ENCODE measurements at regions not wholly inside any gene's neighbourhood (a gene's known extent, or its start where the extent isn't known, plus 50 kb on each side); places are given as distances from the start of the nearest gene placed in this dataset.

DNA sequence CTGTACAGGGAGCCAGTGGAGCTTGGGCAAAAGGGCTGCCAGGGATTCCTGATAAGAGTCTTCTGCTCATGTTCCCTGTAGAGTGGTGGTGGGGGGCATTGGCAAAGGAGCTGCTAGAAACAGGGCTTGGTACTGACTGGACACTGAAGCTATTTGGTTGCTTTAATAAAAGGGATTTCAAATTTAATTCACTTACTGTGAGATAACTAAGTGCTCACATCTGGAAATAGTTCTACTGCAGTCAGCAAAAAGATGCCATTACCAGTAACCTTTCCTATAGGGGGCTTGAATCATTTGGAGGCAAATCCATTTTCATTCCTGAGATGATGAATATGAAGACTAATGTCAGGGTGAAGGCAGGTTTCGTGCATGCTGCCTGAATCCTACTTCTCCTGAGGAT, 94.3 kb upstream of the DOCK10 start (continued):
- TF ChIP-seq ZNF175 (tag by site-specific recombination; IDR thresholded peaks at IDR 0.05): no peak
- TF ChIP-seq ZNF785 (tag by site-specific recombination; IDR thresholded peaks at IDR 0.05): no peak
- TF ChIP-seq ZNF558 (tag by site-specific recombination; IDR thresholded peaks at IDR 0.05): no peak
- TF ChIP-seq HOXA7 (CRISPR knock-in tag; IDR thresholded peaks at IDR 0.05; ENCODE audit: borderline replicate concordance): no peak
- no peak for TF ChIP-seq ZNF311 (tag by site-specific recombination; IDR thresholded peaks at IDR 0.05; ENCODE audit: borderline replicate concordance)
- TF ChIP-seq, protein P1, sequence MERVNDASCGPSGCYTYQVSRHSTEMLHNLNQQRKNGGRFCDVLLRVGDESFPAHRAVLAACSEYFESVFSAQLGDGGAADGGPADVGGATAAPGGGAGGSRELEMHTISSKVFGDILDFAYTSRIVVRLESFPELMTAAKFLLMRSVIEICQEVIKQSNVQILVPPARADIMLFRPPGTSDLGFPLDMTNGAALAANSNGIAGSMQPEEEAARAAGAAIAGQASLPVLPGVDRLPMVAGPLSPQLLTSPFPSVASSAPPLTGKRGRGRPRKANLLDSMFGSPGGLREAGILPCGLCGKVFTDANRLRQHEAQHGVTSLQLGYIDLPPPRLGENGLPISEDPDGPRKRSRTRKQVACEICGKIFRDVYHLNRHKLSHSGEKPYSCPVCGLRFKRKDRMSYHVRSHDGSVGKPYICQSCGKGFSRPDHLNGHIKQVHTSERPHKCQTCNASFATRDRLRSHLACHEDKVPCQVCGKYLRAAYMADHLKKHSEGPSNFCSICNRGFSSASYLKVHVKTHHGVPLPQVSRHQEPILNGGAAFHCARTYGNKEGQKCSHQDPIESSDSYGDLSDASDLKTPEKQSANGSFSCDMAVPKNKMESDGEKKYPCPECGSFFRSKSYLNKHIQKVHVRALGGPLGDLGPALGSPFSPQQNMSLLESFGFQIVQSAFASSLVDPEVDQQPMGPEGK (tag by site-specific recombination; IDR thresholded peaks at IDR 0.05): no peak
- TF ChIP-seq, protein P2, sequence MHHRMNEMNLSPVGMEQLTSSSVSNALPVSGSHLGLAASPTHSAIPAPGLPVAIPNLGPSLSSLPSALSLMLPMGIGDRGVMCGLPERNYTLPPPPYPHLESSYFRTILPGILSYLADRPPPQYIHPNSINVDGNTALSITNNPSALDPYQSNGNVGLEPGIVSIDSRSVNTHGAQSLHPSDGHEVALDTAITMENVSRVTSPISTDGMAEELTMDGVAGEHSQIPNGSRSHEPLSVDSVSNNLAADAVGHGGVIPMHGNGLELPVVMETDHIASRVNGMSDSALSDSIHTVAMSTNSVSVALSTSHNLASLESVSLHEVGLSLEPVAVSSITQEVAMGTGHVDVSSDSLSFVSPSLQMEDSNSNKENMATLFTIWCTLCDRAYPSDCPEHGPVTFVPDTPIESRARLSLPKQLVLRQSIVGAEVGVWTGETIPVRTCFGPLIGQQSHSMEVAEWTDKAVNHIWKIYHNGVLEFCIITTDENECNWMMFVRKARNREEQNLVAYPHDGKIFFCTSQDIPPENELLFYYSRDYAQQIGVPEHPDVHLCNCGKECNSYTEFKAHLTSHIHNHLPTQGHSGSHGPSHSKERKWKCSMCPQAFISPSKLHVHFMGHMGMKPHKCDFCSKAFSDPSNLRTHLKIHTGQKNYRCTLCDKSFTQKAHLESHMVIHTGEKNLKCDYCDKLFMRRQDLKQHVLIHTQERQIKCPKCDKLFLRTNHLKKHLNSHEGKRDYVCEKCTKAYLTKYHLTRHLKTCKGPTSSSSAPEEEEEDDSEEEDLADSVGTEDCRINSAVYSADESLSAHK (tag by site-specific recombination; IDR thresholded peaks at IDR 0.05): no peak

DNA sequence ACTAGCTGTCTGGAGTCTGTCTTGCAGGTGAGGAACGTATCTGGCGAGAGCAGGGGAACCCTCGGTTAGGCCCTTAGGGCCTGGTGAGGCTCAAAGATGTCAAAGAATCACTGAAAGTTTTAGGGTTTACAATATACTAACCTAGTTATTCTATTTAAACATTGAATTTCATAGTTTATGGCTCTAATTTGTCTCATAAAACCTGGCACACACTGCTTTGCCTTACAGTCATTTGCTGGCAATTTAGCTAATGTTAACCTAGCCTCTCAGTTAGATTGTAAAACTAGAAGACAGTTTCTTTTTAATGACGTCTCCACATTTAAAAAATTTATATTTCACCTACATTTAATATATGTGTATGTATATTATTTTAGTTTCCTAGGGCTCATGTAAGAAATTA, 89.6 kb upstream of the DOCK10 start:
- Histone ChIP-seq H3K27ac (ENCODE audit: extremely low read depth, low read depth, low read length) (no peak overlapping the region), H3K36me3 (ENCODE audit: control insufficient read depth in 2 of 2, insufficient read depth in 1 of 2, low read length in 2 of 2) (no peaks in the 10 kb centered on the region), H3K9me3 (ENCODE audit: control insufficient read depth, insufficient read depth, low read depth, low read length) (no peaks in the 10 kb centered on the region), H3K4me3 (ENCODE audit: low read depth, low read length) (no peak overlapping the region), H3K4me1 (ENCODE audit: control insufficient read depth, insufficient read depth, low read length) (no peaks in the 10 kb centered on the region)
- ChIA-PET POLR2A (no interaction called here), CTCF (interaction anchor here (0.6 to 1.5 kb wide), 3 partner anchors 9 to 528 kb away, joined by 4 to 7 read pairs (median 5); no protein-coding TSS in a partner anchor)
- TF ChIP-seq ZNF623 (tag by site-specific recombination; IDR thresholded peaks at IDR 0.05) (no peak), GLI2 (tag by site-specific recombination; IDR thresholded peaks at IDR 0.05; ENCODE audit: borderline replicate concordance, low read depth) (no peak)
- TF ChIP-seq, protein P3, sequence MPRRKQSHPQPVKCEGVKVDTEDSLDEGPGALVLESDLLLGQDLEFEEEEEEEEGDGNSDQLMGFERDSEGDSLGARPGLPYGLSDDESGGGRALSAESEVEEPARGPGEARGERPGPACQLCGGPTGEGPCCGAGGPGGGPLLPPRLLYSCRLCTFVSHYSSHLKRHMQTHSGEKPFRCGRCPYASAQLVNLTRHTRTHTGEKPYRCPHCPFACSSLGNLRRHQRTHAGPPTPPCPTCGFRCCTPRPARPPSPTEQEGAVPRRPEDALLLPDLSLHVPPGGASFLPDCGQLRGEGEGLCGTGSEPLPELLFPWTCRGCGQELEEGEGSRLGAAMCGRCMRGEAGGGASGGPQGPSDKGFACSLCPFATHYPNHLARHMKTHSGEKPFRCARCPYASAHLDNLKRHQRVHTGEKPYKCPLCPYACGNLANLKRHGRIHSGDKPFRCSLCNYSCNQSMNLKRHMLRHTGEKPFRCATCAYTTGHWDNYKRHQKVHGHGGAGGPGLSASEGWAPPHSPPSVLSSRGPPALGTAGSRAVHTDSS (tag by site-specific recombination; IDR thresholded peaks at IDR 0.05): no peak
- TF ChIP-seq, protein P4, sequence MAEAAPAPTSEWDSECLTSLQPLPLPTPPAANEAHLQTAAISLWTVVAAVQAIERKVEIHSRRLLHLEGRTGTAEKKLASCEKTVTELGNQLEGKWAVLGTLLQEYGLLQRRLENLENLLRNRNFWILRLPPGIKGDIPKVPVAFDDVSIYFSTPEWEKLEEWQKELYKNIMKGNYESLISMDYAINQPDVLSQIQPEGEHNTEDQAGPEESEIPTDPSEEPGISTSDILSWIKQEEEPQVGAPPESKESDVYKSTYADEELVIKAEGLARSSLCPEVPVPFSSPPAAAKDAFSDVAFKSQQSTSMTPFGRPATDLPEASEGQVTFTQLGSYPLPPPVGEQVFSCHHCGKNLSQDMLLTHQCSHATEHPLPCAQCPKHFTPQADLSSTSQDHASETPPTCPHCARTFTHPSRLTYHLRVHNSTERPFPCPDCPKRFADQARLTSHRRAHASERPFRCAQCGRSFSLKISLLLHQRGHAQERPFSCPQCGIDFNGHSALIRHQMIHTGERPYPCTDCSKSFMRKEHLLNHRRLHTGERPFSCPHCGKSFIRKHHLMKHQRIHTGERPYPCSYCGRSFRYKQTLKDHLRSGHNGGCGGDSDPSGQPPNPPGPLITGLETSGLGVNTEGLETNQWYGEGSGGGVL (tag by site-specific recombination; IDR thresholded peaks at IDR 0.05): no peak
- TF ChIP-seq, protein P5, sequence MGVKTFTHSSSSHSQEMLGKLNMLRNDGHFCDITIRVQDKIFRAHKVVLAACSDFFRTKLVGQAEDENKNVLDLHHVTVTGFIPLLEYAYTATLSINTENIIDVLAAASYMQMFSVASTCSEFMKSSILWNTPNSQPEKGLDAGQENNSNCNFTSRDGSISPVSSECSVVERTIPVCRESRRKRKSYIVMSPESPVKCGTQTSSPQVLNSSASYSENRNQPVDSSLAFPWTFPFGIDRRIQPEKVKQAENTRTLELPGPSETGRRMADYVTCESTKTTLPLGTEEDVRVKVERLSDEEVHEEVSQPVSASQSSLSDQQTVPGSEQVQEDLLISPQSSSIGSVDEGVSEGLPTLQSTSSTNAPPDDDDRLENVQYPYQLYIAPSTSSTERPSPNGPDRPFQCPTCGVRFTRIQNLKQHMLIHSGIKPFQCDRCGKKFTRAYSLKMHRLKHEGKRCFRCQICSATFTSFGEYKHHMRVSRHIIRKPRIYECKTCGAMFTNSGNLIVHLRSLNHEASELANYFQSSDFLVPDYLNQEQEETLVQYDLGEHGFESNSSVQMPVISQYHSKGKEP (tag by site-specific recombination; IDR thresholded peaks at IDR 0.05): no peak

DNA sequence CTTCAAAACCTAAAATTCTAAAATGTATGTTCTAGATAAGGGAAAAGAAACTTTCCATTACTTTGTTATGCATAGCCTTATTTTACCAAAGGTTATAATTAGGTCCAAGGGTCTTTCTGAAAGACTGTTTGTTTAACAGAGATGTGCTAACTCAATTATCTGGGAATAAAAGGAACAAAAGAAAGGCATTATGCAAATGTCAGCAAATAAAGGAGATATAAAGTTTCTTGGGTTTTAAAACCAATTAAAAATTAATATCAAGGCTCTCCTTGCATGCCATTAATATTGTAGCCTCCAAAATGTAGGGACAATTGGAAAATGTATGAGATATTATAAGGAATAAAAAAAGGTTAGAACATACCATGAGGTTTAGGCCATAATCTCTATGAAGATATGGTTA, 87.8 kb upstream of the DOCK10 start:
- H3K4me1 ChIP-seq (ENCODE audit: control insufficient read depth, insufficient read depth, low read length): no peaks in the 10 kb centered on the region
- no peak overlapping the region for H3K27ac ChIP-seq (ENCODE audit: extremely low read depth, low read depth, low read length)
- ChIA-PET POLR2A (no interaction called here), CTCF (no interaction called here)
- H3K4me3 ChIP-seq (ENCODE audit: low read depth, low read length): no peak overlapping the region
- H3K36me3 ChIP-seq (ENCODE audit: control insufficient read depth in 2 of 2, insufficient read depth in 1 of 2, low read length in 2 of 2): no peaks in the 10 kb centered on the region
- H3K9me3 ChIP-seq (ENCODE audit: control insufficient read depth, insufficient read depth, low read depth, low read length): no peaks in the 10 kb centered on the region
- TF ChIP-seq, protein P6, sequence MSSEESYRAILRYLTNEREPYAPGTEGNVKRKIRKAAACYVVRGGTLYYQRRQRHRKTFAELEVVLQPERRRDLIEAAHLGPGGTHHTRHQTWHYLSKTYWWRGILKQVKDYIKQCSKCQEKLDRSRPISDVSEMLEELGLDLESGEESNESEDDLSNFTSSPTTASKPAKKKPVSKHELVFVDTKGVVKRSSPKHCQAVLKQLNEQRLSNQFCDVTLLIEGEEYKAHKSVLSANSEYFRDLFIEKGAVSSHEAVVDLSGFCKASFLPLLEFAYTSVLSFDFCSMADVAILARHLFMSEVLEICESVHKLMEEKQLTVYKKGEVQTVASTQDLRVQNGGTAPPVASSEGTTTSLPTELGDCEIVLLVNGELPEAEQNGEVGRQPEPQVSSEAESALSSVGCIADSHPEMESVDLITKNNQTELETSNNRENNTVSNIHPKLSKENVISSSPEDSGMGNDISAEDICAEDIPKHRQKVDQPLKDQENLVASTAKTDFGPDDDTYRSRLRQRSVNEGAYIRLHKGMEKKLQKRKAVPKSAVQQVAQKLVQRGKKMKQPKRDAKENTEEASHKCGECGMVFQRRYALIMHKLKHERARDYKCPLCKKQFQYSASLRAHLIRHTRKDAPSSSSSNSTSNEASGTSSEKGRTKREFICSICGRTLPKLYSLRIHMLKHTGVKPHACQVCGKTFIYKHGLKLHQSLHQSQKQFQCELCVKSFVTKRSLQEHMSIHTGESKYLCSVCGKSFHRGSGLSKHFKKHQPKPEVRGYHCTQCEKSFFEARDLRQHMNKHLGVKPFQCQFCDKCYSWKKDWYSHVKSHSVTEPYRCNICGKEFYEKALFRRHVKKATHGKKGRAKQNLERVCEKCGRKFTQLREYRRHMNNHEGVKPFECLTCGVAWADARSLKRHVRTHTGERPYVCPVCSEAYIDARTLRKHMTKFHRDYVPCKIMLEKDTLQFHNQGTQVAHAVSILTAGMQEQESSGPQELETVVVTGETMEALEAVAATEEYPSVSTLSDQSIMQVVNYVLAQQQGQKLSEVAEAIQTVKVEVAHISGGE (tag by site-specific recombination; conservative IDR thresholded peaks at IDR 0.05; ENCODE audit: low read depth): no peak
- no peak for TF ChIP-seq ZNF248 (tag by site-specific recombination; IDR thresholded peaks at IDR 0.05)
- no peak for TF ChIP-seq ZNF10 (tag by site-specific recombination; IDR thresholded peaks at IDR 0.05)

Measured in HEK293 (cell line).